ENCODE measurements at regions not wholly inside any gene's neighbourhood (a gene's known extent, or its start where the extent isn't known, plus 50 kb on each side); places are given as distances from the start of the nearest gene placed in this dataset.

GRCh38 chr5:91998774-91999173, 615.7 kb upstream of the ARRDC3 start:
- no peak overlapping the region for H3K4me3 ChIP-seq (ENCODE audit: control extremely low read depth in 1 of 5, extremely low read depth in 1 of 5, insufficient read depth in 1 of 5, low read depth in 2 of 5, low read length in 4 of 5)
- TF ChIP-seq, protein P1, sequence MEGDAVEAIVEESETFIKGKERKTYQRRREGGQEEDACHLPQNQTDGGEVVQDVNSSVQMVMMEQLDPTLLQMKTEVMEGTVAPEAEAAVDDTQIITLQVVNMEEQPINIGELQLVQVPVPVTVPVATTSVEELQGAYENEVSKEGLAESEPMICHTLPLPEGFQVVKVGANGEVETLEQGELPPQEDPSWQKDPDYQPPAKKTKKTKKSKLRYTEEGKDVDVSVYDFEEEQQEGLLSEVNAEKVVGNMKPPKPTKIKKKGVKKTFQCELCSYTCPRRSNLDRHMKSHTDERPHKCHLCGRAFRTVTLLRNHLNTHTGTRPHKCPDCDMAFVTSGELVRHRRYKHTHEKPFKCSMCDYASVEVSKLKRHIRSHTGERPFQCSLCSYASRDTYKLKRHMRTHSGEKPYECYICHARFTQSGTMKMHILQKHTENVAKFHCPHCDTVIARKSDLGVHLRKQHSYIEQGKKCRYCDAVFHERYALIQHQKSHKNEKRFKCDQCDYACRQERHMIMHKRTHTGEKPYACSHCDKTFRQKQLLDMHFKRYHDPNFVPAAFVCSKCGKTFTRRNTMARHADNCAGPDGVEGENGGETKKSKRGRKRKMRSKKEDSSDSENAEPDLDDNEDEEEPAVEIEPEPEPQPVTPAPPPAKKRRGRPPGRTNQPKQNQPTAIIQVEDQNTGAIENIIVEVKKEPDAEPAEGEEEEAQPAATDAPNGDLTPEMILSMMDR (IDR thresholded peaks at IDR 0.05), result no peak
- TF ChIP-seq EZH2 (IDR thresholded peaks at IDR 0.05; ENCODE audit: borderline replicate concordance, insufficient read depth, low read depth, low read length, poor library complexity, severe bottlenecking), result no peak
- no peaks in the 10 kb centered on the region for H3K9me3 ChIP-seq (ENCODE audit: control extremely low read depth in 1 of 3, control insufficient read depth in 2 of 3, insufficient read depth in 1 of 3, low read length in 2 of 3)
- Mint-ChIP-seq H3K4me1 (no peaks in the 10 kb centered on the region), H3K4me3 (no peak overlapping the region), H3K9me3 (ENCODE audit: insufficient read depth) (peaks cover 3% of the 10 kb centered on the region), H3K27me3 (no peaks in the 10 kb centered on the region), H3K27ac (no peak overlapping the region)
- H3K27me3 ChIP-seq (replicated peaks in 1 of 4; ENCODE audit: control extremely low read depth in 1 of 4, control insufficient read depth in 3 of 4, insufficient read depth in 4 of 4, low read length in 3 of 4), result no peaks in the 10 kb centered on the region
- H3K9ac ChIP-seq (ENCODE audit: low read length), result no peak overlapping the region
- no peak overlapping the region for H3K4me2 ChIP-seq (replicated peaks; ENCODE audit: low read depth, low read length, poor library complexity, severe bottlenecking)
- WGBS (ENCODE audit: insufficient coverage), result 100% methylated on average over 1 of the region's 3 CpGs
- H3K27ac ChIP-seq (ENCODE audit: low read length in 2 of 2), result no peak overlapping the region
- no peaks in the 10 kb centered on the region for H3K4me1 ChIP-seq (ENCODE audit: control insufficient read depth in 2 of 2, insufficient read depth in 2 of 2, low read length in 2 of 2)
- intact Hi-C loops (cut with micrococcal nuclease), result no loop called here
- ChIA-PET CTCF (no interaction called here), POLR2A (no interaction called here)
- H4K20me1 ChIP-seq (ENCODE audit: control insufficient read depth, insufficient read depth, low read length, poor library complexity, severe bottlenecking), result no peaks in the 10 kb centered on the region
- H3K79me2 ChIP-seq (ENCODE audit: control insufficient read depth, insufficient read depth, low read length), result no peaks in the 10 kb centered on the region
- no peak overlapping the region for H2AFZ ChIP-seq (ENCODE audit: insufficient read depth, low read depth, low read length, poor library complexity, severe bottlenecking)
- ATAC-seq (ENCODE audit: low read depth) (no peak), DNase-seq (no peak)
- H3K36me3 ChIP-seq (replicated peaks in 1 of 2; ENCODE audit: control extremely low read depth in 1 of 2, control insufficient read depth in 1 of 2, extremely low read depth in 1 of 2, insufficient read depth in 2 of 2, low read length in 1 of 2), result no peaks in the 10 kb centered on the region

- no CpG with 5 or more reads among the region's 1 CpG for WGBS (ENCODE audit: insufficient coverage)
- no peaks in the 10 kb centered on the region for H3K9me3 ChIP-seq (ENCODE audit: control extremely low read depth in 1 of 3, control insufficient read depth in 2 of 3, insufficient read depth in 1 of 3, low read length in 2 of 3)
- H3K9me3 Mint-ChIP-seq (ENCODE audit: insufficient read depth), result no peaks in the 10 kb centered on the region
- no peaks in the 10 kb centered on the region for H3K27me3 ChIP-seq (replicated peaks in 1 of 4; ENCODE audit: control extremely low read depth in 1 of 4, control insufficient read depth in 3 of 4, insufficient read depth in 4 of 4, low read length in 3 of 4)
- intact Hi-C loops (cut with micrococcal nuclease), result no loop called here
- DNase-seq (no peak), ATAC-seq (ENCODE audit: low read depth) (no peak)
- H3K27ac ChIP-seq (ENCODE audit: low read length in 2 of 2), result no peak overlapping the region
- H2AFZ ChIP-seq (ENCODE audit: insufficient read depth, low read depth, low read length, poor library complexity, severe bottlenecking), result no peak overlapping the region
- H3K9ac ChIP-seq (ENCODE audit: low read length), result no peak overlapping the region
- no peaks in the 10 kb centered on the region for H3K4me1 ChIP-seq (ENCODE audit: control insufficient read depth in 2 of 2, insufficient read depth in 2 of 2, low read length in 2 of 2)
- no peaks in the 10 kb centered on the region for H3K36me3 ChIP-seq (replicated peaks in 1 of 2; ENCODE audit: control extremely low read depth in 1 of 2, control insufficient read depth in 1 of 2, extremely low read depth in 1 of 2, insufficient read depth in 2 of 2, low read length in 1 of 2)
- CTCF ChIA-PET, result no interaction called here
- no peaks in the 10 kb centered on the region for H3K79me2 ChIP-seq (ENCODE audit: control insufficient read depth, insufficient read depth, low read length)
- POLR2A ChIA-PET, result no interaction called here
- no peaks in the 10 kb centered on the region for H3K27me3 Mint-ChIP-seq
- H3K4me2 ChIP-seq (replicated peaks; ENCODE audit: low read depth, low read length, poor library complexity, severe bottlenecking), result no peak overlapping the region
- no peak overlapping the region for H3K4me3 ChIP-seq (ENCODE audit: control extremely low read depth in 1 of 5, extremely low read depth in 1 of 5, insufficient read depth in 1 of 5, low read depth in 2 of 5, low read length in 4 of 5)
- H4K20me1 ChIP-seq (ENCODE audit: control insufficient read depth, insufficient read depth, low read length, poor library complexity, severe bottlenecking), result no peaks in the 10 kb centered on the region
- TF ChIP-seq, protein P1 (IDR thresholded peaks at IDR 0.05), result no peak
- TF ChIP-seq EZH2 (IDR thresholded peaks at IDR 0.05; ENCODE audit: borderline replicate concordance, insufficient read depth, low read depth, low read length, poor library complexity, severe bottlenecking), result no peak
- H3K27ac Mint-ChIP-seq, result no peak overlapping the region
- no peak overlapping the region for H3K4me3 Mint-ChIP-seq
- H3K4me1 Mint-ChIP-seq, result no peaks in the 10 kb centered on the region
These were observed 600.8 kb upstream of the ARRDC3 start for GRCh38 chr5:91983869-91984268.

Data from B cell (primary cell).